NCI-H1417 (cell line): ENCODE measurements at regions not wholly inside any gene's neighbourhood (a gene's known extent, or its start where the extent isn't known, plus 50 kb on each side); places are given as distances from the start of the nearest gene placed in this dataset.
"Not testable (repeated sequence)": the region's sequence is repeated elsewhere in the genome, so short reads cannot be mapped to it uniquely, and the experiment has no call there.

Source experiments
- DNase-seq, 3 experiments: peaks; one replicate each; lab custom pipeline; 2025; lab: John Stamatoyannopoulos, UW

DNA sequence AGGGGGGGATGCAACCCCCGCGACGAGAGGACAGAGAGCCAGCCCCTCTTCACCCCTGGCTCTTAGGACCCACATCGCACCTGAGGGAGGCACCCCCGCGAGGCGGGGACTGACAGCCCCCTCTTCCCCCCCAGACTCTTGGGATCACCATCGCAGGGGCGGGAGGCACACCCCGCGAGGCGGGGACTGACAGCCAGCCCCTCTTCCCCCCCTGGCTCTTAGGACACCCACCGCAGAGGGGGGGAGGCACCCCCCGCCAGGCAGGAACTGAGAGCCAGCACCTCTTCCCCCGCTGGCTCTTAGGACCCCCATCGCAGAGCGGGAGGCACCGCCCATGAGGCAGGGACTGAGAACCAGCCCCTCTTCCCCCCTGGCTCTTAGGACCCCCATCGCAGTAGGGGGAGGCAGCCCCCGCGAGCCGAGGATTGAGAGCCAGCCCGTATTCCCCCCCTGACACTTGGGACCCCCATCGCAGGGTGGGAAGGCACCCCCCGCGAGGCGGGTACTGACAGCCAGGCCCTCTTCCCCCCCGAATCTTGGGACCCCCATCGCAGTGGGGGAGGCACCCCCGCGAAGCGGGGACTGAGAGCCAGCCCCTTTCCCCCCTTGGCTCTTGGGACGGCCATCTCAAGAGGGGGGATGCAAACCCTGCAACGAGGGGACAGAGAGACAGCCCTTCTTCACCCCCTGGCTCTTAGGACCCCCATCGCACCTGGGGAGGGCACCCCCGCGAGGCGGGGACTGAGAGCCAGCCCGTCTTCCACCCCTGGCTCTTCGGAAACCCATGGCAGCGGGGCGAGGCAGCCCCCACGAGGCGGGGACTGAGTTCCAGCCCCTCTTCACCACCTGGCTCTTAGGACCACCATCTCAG is 2425.1 kb upstream of the PCDH20 start:
- DNase-seq, result no peak

GRCh38 chr13:63838366-63839110 is 2422.9 kb upstream of the PCDH20 start:
- no peak for DNase-seq

DNA sequence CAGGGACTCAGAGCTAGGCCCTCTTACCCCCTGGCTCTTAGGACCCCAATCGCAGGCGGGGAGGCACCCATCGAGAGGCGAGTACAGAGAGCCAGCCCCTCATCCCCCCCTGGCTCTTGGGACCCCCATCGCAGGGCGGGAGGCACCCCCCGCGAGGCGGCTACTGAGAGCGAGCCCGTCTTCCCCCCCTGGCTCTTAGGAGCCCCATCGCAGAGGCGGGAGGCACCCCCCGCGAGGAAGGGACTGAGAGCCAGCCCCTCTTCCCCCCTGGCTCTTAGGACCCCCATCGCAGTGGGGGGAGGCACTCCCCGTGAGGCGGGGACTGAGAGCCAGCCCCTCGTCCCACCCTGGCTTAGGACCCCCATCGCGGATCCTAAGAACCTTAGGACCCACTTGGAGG is 2422.1 kb upstream of the PCDH20 start:
- not testable (repeated sequence) for DNase-seq

GRCh38 chr13:63829609-63830008 is 2414.0 kb upstream of the PCDH20 start:
- not testable (repeated sequence) for DNase-seq

DNA sequence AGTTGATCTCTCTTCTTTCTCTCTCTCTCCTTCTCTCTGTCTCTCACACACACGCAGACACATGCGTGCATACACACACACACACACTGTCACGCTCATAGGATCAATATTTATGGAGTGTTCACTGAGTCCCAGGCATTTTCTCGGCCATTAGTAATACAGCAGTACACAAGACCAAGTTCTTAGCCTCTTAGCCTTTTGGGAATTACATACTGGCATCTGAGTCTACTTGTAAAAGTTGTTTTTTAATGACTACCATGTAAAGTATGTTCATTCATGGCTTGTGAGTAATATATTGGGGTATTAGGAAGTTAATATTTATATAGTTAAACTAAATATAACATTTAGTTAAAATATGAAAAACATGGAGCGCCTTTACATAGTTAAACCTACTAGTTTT is 2406.1 kb upstream of the PCDH20 start:
- DNase-seq, result not testable (repeated sequence)

- not testable (repeated sequence) for DNase-seq
Measured at GRCh38 chr13:63811428-63812004, 2395.9 kb upstream of the PCDH20 start.

GRCh38 chr13:63791134-63791533 is 2375.5 kb upstream of the PCDH20 start:
- peak in 1 of 3 experiments; percentile 38 for DNase-seq

DNA sequence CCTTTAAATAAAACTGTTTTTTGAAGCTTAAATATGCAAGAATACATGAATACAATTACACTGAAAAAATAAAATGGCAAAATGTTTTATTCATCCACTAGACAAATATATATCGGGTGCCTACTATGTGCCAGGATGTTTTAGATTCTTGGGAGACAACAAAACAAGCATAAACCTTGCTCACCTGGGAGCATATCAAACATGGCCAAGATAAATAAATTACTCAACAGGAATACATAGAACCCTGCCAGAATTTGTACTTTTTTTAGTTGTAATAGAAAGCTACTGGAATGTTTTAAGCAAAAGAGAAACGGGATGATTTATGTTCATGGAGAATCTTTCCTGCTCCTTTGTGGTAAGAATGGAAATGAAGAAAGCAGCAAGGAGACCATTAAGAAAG is 2358.5 kb upstream of the PCDH20 start:
- DNase-seq, result no peak

- no peak for DNase-seq
Measured at GRCh38 chr13:63773476-63773875, 2357.8 kb upstream of the PCDH20 start.

- not testable (repeated sequence) for DNase-seq
Measured at GRCh38 chr13:63757683-63758082, 2342.0 kb upstream of the PCDH20 start.

DNA sequence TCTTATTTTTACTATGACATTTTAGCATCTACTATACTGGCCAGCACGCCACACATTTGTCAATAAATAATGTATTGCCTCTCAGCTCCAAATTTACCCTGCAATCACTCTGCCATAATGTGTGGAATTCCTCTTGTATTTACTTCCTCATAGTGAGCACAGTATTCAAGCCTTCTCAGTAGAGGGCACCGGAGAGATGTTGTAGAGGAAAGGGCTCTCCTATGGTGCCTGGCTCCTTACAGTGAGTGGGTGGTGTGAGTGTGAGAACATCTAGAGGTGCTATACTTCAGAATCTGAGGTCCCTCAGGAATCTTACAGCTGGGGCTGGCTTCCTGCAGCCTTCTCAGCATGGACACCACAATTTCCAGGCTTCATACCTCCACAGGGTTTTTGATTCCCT is 2334.2 kb upstream of the PCDH20 start:
- not testable (repeated sequence) for DNase-seq

DNA sequence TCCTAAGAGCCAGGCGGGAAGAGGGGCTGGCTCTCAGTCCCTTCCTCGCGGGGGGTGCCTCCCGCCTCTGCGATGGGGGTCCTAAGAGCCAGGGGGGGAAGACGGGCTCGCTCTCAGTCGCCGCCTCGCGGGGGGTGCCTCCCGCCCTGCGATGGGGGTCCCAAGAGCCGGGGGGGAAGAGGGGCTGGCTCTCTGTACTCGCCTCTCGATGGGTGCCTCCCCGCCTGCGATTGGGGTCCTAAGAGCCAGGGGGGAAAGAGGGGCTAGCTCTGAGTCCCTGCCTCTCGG is 2326.1 kb upstream of the PCDH20 start:
- not testable (repeated sequence) for DNase-seq

DNA sequence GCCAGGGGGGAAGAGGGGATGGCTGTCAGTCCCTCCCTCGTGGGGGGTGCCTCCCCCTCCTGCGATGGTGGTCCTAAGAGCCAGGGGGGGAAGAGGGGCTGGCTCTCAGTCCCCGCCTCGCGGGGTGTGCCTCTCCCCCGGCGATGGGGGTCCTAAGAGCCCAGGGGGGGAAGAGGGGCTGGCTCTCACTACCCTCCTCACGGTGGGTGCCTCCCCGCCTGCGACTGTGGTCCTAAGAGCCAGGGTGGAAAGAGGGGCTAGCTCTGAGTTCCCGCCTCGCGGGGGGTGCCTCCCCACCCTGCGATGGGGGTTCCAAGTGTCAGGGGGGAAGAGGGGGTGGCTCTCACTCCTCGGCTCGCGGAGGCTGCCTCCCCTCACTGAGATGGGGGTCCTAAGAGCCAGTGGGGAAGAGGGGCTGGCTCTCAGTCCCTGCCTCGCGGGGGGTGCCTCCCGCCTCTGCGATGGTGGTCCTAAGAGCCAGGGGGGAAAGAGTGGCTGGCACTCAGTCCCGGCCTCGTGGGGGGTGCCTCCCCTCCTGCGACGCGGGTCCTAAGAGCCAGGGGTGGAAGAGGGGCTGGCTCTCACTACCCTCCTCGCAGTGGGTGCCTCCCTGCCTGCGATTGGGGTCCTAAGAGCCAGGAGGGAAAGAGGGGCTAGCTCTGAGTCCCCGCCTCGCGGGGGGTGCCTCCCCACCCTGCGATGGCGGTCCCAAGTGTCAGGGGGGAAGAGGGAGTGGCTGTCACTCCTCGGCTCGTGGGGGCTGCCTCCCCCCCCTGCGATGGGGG is 2325.6 kb upstream of the PCDH20 start:
- no peak for DNase-seq

- DNase-seq, result not testable (repeated sequence)
Measured at GRCh38 chr13:63739112-63739735, 2323.6 kb upstream of the PCDH20 start.

- DNase-seq, result no peak
Measured at GRCh38 chr13:63737418-63737817, 2321.8 kb upstream of the PCDH20 start.

DNA sequence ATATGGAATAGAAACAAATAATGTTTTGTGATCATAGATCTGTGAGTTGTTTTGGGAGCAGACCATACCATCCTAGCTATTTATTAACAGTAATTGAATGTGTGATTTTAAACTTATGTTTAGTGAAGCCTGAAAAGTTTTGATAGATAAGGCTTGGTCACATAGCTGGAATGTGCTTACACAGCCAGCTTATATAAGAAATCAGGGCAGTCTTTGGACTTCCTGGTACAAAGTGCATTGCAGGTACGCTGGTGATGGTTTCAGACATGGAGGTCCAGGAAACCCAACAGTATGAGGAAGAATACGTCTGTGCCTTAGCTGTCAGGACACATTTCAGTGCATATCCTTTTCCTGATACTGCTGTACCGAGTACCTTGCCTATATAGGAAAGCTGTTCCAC is 2316.2 kb upstream of the PCDH20 start:
- no peak for DNase-seq

DNA sequence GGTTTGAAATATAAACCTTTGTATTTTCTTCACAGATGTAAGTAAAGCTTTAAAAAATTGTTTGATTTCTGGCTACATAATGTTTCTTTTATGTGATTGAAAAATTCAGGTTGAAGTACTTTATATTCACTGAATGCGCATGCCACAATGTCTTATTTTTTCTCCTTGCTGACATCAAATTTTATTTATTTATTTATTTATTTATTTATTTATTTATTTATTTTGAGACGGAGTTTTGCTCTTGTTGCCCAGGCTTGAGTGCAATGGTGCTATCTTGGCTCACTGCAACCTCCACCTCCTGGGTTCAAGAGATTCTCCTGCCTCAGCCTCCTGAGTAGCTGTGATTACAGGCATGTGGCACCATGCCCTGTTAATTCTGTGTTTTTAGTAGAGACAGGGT is 2296.5 kb upstream of the PCDH20 start:
- DNase-seq, result not testable (repeated sequence)

GRCh38 chr13:63706751-63707150 is 2291.1 kb upstream of the PCDH20 start:
- DNase-seq, result no peak

- no peak for DNase-seq
Measured at GRCh38 chr13:63704521-63704920, 2288.9 kb upstream of the PCDH20 start.

GRCh38 chr13:63700350-63700749 is 2284.7 kb upstream of the PCDH20 start:
- DNase-seq, result no peak

DNA sequence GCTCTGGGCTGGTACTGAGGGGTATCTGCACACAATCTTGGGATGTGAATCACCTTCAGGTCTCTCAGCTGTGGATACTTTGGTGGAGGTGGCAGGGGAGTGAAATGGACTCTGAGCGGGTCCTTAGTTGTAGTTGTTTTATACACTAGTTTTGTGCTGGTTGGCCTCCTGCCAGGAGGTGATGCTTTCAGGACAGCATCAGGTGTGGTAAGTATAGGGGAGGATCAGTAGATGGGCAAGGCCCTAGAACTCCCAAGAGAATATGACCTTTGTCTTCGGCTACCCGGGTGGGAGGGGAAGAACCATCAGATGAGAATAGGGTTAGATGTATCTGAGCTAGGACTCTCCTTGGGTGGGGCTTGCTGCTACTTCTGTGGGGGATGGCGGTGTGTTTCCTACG is 2284.3 kb upstream of the PCDH20 start:
- no peak for DNase-seq

GRCh38 chr13:63696055-63696454 is 2280.4 kb upstream of the PCDH20 start:
- no peak for DNase-seq
